Erythroblast (primary cell): ENCODE measurements at regions not wholly inside any gene's neighbourhood (a gene's known extent, or its start where the extent isn't known, plus 50 kb on each side); places are given as distances from the start of the nearest gene placed in this dataset.
"Not testable (repeated sequence)": the region's sequence is repeated elsewhere in the genome, so short reads cannot be mapped to it uniquely, and the experiment has no call there.

Source experiments
- GATA1 ChIP-seq: IDR thresholded peaks from 2 replicates; pipeline ENCODE4 v1.6.1; 2011; ENCODE audit warnings: low read depth, mild to moderate bottlenecking, control low read depth, low read length, moderate library complexity
- POLR2A ChIP-seq: IDR thresholded peaks from 2 replicates; pipeline ENCODE4 v1.6.1; 2011; ENCODE audit warnings: mild to moderate bottlenecking, low read length

- not testable (repeated sequence) for TF ChIP-seq POLR2A, GATA1
Measured at GRCh38 chr5:14020944-14021343, 76.5 kb upstream of the DNAH5 start.
